ENCODE measurements at regions not wholly inside any gene's neighbourhood (a gene's known extent, or its start where the extent isn't known, plus 50 kb on each side); places are given as distances from the start of the nearest gene placed in this dataset.

GRCh38 chr16:80199614-80200013, 341.2 kb upstream of the DYNLRB2 start:
- ChIA-PET POLR2A (no interaction called here), CTCF (no interaction called here)
- Mint-ChIP-seq H3K36me3 (no peaks in the 10 kb centered on the region), H3K27me3 (ENCODE audit: low read depth) (peaks cover 4% of the 10 kb centered on the region), H3K27ac (no peak overlapping the region), H3K4me1 (peaks cover 3% of the 10 kb centered on the region), H3K4me3 (no peak overlapping the region), H3K9me3 (no peaks in the 10 kb centered on the region)
- TF ChIP-seq, protein P1, sequence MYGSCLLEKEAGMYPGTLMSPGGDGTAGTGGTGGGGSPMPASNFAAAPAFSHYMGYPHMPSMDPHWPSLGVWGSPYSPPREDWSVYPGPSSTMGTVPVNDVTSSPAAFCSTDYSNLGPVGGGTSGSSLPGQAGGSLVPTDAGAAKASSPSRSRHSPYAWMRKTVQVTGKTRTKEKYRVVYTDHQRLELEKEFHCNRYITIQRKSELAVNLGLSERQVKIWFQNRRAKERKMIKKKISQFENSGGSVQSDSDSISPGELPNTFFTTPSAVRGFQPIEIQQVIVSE (CRISPR knock-in tag; IDR thresholded peaks at IDR 0.05; ENCODE audit: borderline replicate concordance) = no peak
- no peak for TF ChIP-seq IRF1 (CRISPR knock-in tag; IDR thresholded peaks at IDR 0.05)
- TF ChIP-seq ZBTB21 (CRISPR knock-in tag; IDR thresholded peaks at IDR 0.05; ENCODE audit: borderline replicate concordance) = no peak
- TF ChIP-seq FOXK1 (CRISPR knock-in tag; IDR thresholded peaks at IDR 0.05) = no peak
- TF ChIP-seq ZNF138 (CRISPR knock-in tag; conservative IDR thresholded peaks at IDR 0.05) = no peak
- TF ChIP-seq CTCF (IDR thresholded peaks at IDR 0.05) = no peak
- no peak for TF ChIP-seq ZNF532 (CRISPR knock-in tag; IDR thresholded peaks at IDR 0.05; ENCODE audit: borderline replicate concordance)
- no peak for TF ChIP-seq SP1 (CRISPR knock-in tag; conservative IDR thresholded peaks at IDR 0.05)
- TF ChIP-seq FOXP1 (CRISPR knock-in tag; IDR thresholded peaks at IDR 0.05; ENCODE audit: borderline replicate concordance) = no peak
- TF ChIP-seq AR (CRISPR knock-in tag; IDR thresholded peaks at IDR 0.05) = no peak
- no peak for DNase-seq (ENCODE audit: low spot score)
- ATAC-seq = no peak

- ATAC-seq (no peak), DNase-seq (ENCODE audit: low spot score) (no peak)
- Mint-ChIP-seq H3K9me3 (no peaks in the 10 kb centered on the region), H3K4me1 (peaks cover 3% of the 10 kb centered on the region), H3K27ac (no peak overlapping the region), H3K36me3 (no peaks in the 10 kb centered on the region), H3K27me3 (ENCODE audit: low read depth) (peaks cover 4% of the 10 kb centered on the region), H3K4me3 (no peak overlapping the region)
- ChIA-PET POLR2A (no interaction called here), CTCF (no interaction called here)
- TF ChIP-seq ZNF416 (CRISPR knock-in tag; IDR thresholded peaks at IDR 0.05) = no peak
- TF ChIP-seq TEAD4 (CRISPR knock-in tag; IDR thresholded peaks at IDR 0.05) = no peak
- TF ChIP-seq, protein P2, sequence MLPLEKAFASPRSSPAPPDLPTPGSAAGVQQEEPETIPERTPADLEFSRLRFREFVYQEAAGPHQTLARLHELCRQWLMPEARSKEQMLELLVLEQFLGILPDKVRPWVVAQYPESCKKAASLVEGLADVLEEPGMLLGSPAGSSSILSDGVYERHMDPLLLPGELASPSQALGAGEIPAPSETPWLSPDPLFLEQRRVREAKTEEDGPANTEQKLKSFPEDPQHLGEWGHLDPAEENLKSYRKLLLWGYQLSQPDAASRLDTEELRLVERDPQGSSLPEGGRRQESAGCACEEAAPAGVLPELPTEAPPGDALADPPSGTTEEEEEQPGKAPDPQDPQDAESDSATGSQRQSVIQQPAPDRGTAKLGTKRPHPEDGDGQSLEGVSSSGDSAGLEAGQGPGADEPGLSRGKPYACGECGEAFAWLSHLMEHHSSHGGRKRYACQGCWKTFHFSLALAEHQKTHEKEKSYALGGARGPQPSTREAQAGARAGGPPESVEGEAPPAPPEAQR (CRISPR knock-in tag; IDR thresholded peaks at IDR 0.05) = no peak
- TF ChIP-seq, protein P3, sequence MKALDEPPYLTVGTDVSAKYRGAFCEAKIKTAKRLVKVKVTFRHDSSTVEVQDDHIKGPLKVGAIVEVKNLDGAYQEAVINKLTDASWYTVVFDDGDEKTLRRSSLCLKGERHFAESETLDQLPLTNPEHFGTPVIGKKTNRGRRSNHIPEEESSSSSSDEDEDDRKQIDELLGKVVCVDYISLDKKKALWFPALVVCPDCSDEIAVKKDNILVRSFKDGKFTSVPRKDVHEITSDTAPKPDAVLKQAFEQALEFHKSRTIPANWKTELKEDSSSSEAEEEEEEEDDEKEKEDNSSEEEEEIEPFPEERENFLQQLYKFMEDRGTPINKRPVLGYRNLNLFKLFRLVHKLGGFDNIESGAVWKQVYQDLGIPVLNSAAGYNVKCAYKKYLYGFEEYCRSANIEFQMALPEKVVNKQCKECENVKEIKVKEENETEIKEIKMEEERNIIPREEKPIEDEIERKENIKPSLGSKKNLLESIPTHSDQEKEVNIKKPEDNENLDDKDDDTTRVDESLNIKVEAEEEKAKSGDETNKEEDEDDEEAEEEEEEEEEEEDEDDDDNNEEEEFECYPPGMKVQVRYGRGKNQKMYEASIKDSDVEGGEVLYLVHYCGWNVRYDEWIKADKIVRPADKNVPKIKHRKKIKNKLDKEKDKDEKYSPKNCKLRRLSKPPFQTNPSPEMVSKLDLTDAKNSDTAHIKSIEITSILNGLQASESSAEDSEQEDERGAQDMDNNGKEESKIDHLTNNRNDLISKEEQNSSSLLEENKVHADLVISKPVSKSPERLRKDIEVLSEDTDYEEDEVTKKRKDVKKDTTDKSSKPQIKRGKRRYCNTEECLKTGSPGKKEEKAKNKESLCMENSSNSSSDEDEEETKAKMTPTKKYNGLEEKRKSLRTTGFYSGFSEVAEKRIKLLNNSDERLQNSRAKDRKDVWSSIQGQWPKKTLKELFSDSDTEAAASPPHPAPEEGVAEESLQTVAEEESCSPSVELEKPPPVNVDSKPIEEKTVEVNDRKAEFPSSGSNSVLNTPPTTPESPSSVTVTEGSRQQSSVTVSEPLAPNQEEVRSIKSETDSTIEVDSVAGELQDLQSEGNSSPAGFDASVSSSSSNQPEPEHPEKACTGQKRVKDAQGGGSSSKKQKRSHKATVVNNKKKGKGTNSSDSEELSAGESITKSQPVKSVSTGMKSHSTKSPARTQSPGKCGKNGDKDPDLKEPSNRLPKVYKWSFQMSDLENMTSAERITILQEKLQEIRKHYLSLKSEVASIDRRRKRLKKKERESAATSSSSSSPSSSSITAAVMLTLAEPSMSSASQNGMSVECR (CRISPR knock-in tag; IDR thresholded peaks at IDR 0.05; ENCODE audit: borderline replicate concordance) = no peak
Observed at GRCh38 chr16:80198311-80199299, 342.2 kb upstream of the DYNLRB2 start.

Data from WTC11 (cell line).